ENCODE measurements at regions not wholly inside any gene's neighbourhood (a gene's known extent, or its start where the extent isn't known, plus 50 kb on each side); places are given as distances from the start of the nearest gene placed in this dataset.

DNA sequence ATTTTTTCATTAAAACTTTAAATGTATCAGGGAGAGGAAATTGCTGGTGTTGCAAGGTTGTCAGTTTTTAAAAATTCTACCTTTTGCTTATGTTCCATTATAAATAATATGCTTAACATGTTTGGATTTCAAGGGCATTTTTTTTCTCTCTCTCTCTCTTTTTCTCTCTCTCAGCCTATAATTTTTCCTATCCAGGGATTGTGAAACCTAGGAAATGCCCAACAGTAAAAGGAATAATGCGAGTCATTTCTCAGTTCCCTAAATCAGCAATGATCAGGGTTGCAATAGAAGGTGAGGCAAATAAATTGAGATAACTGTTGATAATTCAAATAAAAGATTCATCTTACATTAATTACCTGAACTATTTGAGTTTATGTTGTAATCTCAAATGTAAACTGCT is 53.2 kb upstream of the IFNGR1 start:
- TF ChIP-seq POLR2A (IDR thresholded peaks at IDR 0.05) (no peak), EP300 (IDR thresholded peaks at IDR 0.05) (no peak)
- TF ChIP-seq, protein P1, sequence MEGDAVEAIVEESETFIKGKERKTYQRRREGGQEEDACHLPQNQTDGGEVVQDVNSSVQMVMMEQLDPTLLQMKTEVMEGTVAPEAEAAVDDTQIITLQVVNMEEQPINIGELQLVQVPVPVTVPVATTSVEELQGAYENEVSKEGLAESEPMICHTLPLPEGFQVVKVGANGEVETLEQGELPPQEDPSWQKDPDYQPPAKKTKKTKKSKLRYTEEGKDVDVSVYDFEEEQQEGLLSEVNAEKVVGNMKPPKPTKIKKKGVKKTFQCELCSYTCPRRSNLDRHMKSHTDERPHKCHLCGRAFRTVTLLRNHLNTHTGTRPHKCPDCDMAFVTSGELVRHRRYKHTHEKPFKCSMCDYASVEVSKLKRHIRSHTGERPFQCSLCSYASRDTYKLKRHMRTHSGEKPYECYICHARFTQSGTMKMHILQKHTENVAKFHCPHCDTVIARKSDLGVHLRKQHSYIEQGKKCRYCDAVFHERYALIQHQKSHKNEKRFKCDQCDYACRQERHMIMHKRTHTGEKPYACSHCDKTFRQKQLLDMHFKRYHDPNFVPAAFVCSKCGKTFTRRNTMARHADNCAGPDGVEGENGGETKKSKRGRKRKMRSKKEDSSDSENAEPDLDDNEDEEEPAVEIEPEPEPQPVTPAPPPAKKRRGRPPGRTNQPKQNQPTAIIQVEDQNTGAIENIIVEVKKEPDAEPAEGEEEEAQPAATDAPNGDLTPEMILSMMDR (IDR thresholded peaks at IDR 0.05) = no peak
- no peaks in the 10 kb centered on the region for H3K27me3 ChIP-seq
- no peak overlapping the region for H3K27ac ChIP-seq
- no peak overlapping the region for H3K4me3 ChIP-seq
- no peaks in the 10 kb centered on the region for H3K36me3 ChIP-seq
- no peak for DNase-seq (ENCODE audit: low spot score in 2 of 2)
- 72 to 80% methylated on average over 1 of the region's 1 CpG for WGBS, 2 donors
- H3K4me1 ChIP-seq = no peaks in the 10 kb centered on the region
- H3K9me3 ChIP-seq = no peaks in the 10 kb centered on the region

DNA sequence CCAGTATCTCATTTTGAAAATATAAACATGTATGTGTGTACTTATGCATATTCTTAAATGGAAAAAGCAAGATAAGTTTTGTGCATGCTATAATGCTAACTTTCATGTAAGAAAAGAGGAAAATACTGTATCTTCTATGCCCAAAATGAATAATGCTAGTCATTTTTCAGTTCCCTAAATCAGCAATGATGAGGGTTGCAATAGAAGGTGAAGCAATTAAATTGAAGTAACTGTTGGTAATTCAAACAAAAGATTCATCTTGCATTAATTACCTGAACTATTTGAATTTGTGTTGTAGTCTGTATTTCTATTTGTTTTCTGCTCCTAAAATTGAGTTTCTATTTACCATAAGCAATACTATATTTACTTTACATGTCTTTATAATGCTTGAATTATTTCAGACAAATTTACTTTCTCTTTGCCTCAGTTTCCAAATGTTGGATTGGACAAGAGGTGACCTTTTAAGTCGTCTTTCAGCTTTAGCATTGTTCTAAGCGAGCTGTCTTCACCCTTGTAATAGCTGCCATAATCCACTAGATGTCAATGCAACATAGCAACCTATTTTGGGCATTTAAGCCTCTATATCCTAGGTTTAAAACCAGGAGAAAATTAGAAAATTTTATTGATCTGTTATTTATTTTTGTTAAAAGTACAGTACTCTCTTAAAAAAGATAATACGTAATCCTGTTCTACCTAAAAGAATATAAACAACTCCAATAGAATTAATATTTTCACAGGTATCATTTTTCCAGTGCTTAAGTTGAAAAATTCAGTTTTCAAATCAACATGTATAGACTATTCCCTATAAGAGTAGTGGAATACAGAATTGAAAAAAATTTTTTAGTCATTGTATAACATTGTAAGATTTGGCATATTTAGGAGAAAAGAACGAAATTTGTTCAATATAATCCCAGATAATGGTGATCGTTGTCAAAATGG is 52.3 kb upstream of the IFNGR1 start:
- H3K4me1 ChIP-seq = no peaks in the 10 kb centered on the region
- no peaks in the 10 kb centered on the region for H3K27me3 ChIP-seq
- TF ChIP-seq, protein P1 (IDR thresholded peaks at IDR 0.05) = peak; percentile 81 to 89 (median 83)
- TF ChIP-seq POLR2A (IDR thresholded peaks at IDR 0.05) = no peak
- H3K4me3 ChIP-seq = no peak overlapping the region
- DNase-seq (ENCODE audit: low spot score in 2 of 2) = no peak
- H3K27ac ChIP-seq = no peak overlapping the region
- H3K9me3 ChIP-seq = no peaks in the 10 kb centered on the region
- WGBS, 2 donors = 30 to 32% methylated on average over 5 of the region's 5 CpGs
- no peaks in the 10 kb centered on the region for H3K36me3 ChIP-seq

DNA sequence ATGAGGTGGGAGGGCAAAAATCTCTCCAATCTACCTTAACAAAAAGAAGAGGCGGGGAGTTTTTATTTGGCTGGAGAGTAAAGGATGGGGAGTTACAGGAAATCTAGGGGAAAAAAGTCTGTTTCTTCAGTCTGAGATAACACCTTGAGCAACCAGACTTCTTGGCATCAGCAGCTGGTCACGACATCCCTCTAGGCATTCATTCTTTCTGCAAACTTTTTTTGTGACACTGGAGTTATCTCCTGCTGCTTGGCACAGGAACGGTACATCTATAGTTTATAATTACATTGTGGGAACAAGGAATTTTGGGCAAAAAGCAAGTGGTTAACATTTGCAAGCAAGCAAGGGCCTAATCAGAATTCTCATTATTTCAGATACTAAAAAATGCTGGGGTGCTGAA is 50.6 kb upstream of the IFNGR1 start:
- Histone ChIP-seq H3K27ac (no peak overlapping the region), H3K4me1 (peaks cover 0 to 7% (median 0%) of the 10 kb centered on the region in 4 donors), H3K9me3 (no peaks in the 10 kb centered on the region), H3K27me3 (no peaks in the 10 kb centered on the region), H3K36me3 (no peaks in the 10 kb centered on the region), H3K4me3 (no peak overlapping the region)
- no peak for TF ChIP-seq EP300 (IDR thresholded peaks at IDR 0.05)
- TF ChIP-seq, protein P1 (IDR thresholded peaks at IDR 0.05) = no peak
- TF ChIP-seq POLR2A (IDR thresholded peaks at IDR 0.05) = no peak
- 71 to 75% methylated on average over 3 of the region's 3 CpGs for WGBS, 2 donors
- no peak for DNase-seq (ENCODE audit: low spot score in 2 of 2)

DNA sequence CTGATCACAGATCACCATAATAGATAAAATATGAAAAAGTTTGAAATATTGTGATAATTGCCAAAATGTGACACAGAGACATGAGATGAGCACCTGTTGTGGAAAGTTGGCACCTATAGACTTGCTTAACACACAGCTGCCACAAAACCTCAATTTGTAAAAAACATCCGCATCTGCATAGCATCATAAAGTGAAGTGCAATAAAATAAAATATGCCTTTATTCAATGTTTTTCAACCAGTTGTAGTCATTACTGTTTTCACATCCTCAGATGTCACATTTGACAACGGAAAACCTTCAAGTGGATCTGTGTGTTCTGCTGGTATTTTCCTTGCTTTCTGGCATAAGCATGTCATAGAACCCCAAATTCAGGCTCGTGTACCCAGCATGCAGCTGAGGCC is 50.2 kb upstream of the IFNGR1 start:
- Histone ChIP-seq H3K4me1 (peaks cover 0 to 7% (median 0%) of the 10 kb centered on the region in 4 donors), H3K9me3 (no peaks in the 10 kb centered on the region), H3K4me3 (no peak overlapping the region), H3K27me3 (no peaks in the 10 kb centered on the region), H3K27ac (no peak overlapping the region), H3K36me3 (no peaks in the 10 kb centered on the region)
- TF ChIP-seq EP300 (IDR thresholded peaks at IDR 0.05) (no peak), POLR2A (IDR thresholded peaks at IDR 0.05) (no peak)
- TF ChIP-seq, protein P1 (IDR thresholded peaks at IDR 0.05) = no peak
- no peak for DNase-seq (ENCODE audit: low spot score in 2 of 2)
- 79 to 93% methylated on average over 3 of the region's 3 CpGs for WGBS, 2 donors

Data from tibial nerve (tissue), 4 donors.